ENCODE measurements at regions not wholly inside any gene's neighbourhood (a gene's known extent, or its start where the extent isn't known, plus 50 kb on each side); places are given as distances from the start of the nearest gene placed in this dataset.
A peak's percentile ranks its signal among the peaks of the same experiment; 100 is the strongest.
"Not testable (repeated sequence)": the region's sequence is repeated elsewhere in the genome, so short reads cannot be mapped to it uniquely, and the experiment has no call there.

DNA sequence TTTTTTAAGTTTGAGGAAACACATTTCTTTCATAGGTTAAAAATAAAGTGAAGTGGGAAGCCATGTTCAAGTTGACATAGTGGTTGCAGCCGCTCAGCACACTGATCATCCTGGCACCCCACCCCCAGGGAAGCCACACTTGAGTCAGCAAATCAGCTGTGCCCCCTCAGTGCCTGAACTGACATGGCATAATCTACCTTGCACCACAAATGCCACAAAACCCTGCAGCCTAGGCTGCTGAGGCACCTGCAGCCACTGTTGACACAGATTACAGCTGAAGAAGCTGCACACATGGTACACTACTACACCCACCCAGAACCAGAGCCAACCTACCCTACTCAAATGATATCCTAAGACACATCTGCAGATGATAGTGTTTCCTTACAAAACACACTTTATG, 77.5 kb upstream of the RIMS1 start:
- Histone ChIP-seq H2AFZ (ENCODE audit: low read depth, low read length) (no peak overlapping the region), H3K79me2 (ENCODE audit: insufficient read depth, low read length) (no peaks in the 10 kb centered on the region), H3K4me3 (ENCODE audit: low read depth in 1 of 2, low read length in 2 of 2) (no peak overlapping the region), H3K9ac (ENCODE audit: low read depth, low read length) (no peak overlapping the region), H3K27ac (ENCODE audit: low read length) (no peak overlapping the region), H3K4me1 (ENCODE audit: insufficient read depth, low read length) (no peaks in the 10 kb centered on the region), H4K20me1 (ENCODE audit: insufficient read depth, low read length) (no peaks in the 10 kb centered on the region), H3K4me2 (ENCODE audit: insufficient read depth, low read length) (no peak overlapping the region), H3K36me3 (ENCODE audit: insufficient read depth, low read length) (no peaks in the 10 kb centered on the region), H3K9me3 (ENCODE audit: insufficient read depth, low read length, severe bottlenecking) (peaks cover 4% of the 10 kb centered on the region), H3K27me3 (ENCODE audit: insufficient read depth, low read length, poor library complexity) (no peaks in the 10 kb centered on the region)
- peak; percentile 16 for DNase-seq
- ATAC-seq (ENCODE audit: insufficient read depth, low read depth) = peak; percentile 63; the same call in 2 of the 3 replicates
- TF ChIP-seq, protein P1, sequence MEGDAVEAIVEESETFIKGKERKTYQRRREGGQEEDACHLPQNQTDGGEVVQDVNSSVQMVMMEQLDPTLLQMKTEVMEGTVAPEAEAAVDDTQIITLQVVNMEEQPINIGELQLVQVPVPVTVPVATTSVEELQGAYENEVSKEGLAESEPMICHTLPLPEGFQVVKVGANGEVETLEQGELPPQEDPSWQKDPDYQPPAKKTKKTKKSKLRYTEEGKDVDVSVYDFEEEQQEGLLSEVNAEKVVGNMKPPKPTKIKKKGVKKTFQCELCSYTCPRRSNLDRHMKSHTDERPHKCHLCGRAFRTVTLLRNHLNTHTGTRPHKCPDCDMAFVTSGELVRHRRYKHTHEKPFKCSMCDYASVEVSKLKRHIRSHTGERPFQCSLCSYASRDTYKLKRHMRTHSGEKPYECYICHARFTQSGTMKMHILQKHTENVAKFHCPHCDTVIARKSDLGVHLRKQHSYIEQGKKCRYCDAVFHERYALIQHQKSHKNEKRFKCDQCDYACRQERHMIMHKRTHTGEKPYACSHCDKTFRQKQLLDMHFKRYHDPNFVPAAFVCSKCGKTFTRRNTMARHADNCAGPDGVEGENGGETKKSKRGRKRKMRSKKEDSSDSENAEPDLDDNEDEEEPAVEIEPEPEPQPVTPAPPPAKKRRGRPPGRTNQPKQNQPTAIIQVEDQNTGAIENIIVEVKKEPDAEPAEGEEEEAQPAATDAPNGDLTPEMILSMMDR (IDR thresholded peaks at IDR 0.05; ENCODE audit: borderline replicate concordance, extremely low read depth, low read length, poor library complexity, severe bottlenecking) = no peak
- no peak for TF ChIP-seq EZH2 (IDR thresholded peaks at IDR 0.05; ENCODE audit: borderline replicate concordance, low read depth, low read length, severe bottlenecking)

GRCh38 chr6:71810880-71811279, 75.5 kb upstream of the RIMS1 start:
- TF ChIP-seq EZH2 (IDR thresholded peaks at IDR 0.05; ENCODE audit: borderline replicate concordance, low read depth, low read length, severe bottlenecking) = no peak
- TF ChIP-seq, protein P1 (IDR thresholded peaks at IDR 0.05; ENCODE audit: borderline replicate concordance, extremely low read depth, low read length, poor library complexity, severe bottlenecking) = no peak
- Histone ChIP-seq H3K27ac (ENCODE audit: low read length) (no peak overlapping the region), H3K9ac (ENCODE audit: low read depth, low read length) (no peak overlapping the region), H3K4me3 (ENCODE audit: low read depth in 1 of 2, low read length in 2 of 2) (no peak overlapping the region), H4K20me1 (ENCODE audit: insufficient read depth, low read length) (no peaks in the 10 kb centered on the region), H3K36me3 (ENCODE audit: insufficient read depth, low read length) (no peaks in the 10 kb centered on the region), H3K4me2 (ENCODE audit: insufficient read depth, low read length) (no peak overlapping the region), H3K9me3 (ENCODE audit: insufficient read depth, low read length, severe bottlenecking) (peaks cover 4% of the 10 kb centered on the region), H3K4me1 (ENCODE audit: insufficient read depth, low read length) (no peaks in the 10 kb centered on the region), H3K27me3 (ENCODE audit: insufficient read depth, low read length, poor library complexity) (no peaks in the 10 kb centered on the region), H3K79me2 (ENCODE audit: insufficient read depth, low read length) (no peaks in the 10 kb centered on the region), H2AFZ (ENCODE audit: low read depth, low read length) (no peak overlapping the region)
- ATAC-seq (ENCODE audit: insufficient read depth, low read depth) = no peak
- no peak for DNase-seq

DNA sequence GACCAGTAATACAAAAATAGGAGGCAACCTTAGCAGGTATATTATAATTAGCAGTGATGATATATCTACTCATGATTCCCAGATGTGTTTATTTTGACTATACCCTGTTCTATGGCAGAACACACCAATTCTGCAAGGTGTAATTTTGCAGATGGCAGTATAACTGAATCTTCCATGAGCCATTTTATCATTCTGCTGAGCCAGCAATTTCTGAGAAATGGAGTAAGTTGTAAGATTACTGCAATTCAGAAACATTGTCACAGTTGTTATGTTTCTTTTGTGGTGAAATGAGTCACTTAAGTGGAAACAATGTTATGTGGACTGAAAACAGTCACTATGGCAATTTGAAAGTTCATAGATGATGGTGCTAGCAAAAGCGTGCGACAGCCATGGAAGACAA, 63.7 kb upstream of the RIMS1 start:
- TF ChIP-seq, protein P1 (IDR thresholded peaks at IDR 0.05; ENCODE audit: borderline replicate concordance, extremely low read depth, low read length, poor library complexity, severe bottlenecking) = no peak
- TF ChIP-seq EZH2 (IDR thresholded peaks at IDR 0.05; ENCODE audit: borderline replicate concordance, low read depth, low read length, severe bottlenecking) = no peak
- no peaks in the 10 kb centered on the region for H3K9me3 ChIP-seq (ENCODE audit: insufficient read depth, low read length, severe bottlenecking)
- no peak overlapping the region for H3K4me2 ChIP-seq (ENCODE audit: insufficient read depth, low read length)
- no peak overlapping the region for H3K9ac ChIP-seq (ENCODE audit: low read depth, low read length)
- DNase-seq = no peak
- H2AFZ ChIP-seq (ENCODE audit: low read depth, low read length) = no peak overlapping the region
- H3K4me3 ChIP-seq (ENCODE audit: low read depth in 1 of 2, low read length in 2 of 2) = no peak overlapping the region
- H3K27me3 ChIP-seq (ENCODE audit: insufficient read depth, low read length, poor library complexity) = no peaks in the 10 kb centered on the region
- ATAC-seq (ENCODE audit: insufficient read depth, low read depth) = no peak
- H3K4me1 ChIP-seq (ENCODE audit: insufficient read depth, low read length) = no peaks in the 10 kb centered on the region
- no peaks in the 10 kb centered on the region for H3K36me3 ChIP-seq (ENCODE audit: insufficient read depth, low read length)
- no peaks in the 10 kb centered on the region for H3K79me2 ChIP-seq (ENCODE audit: insufficient read depth, low read length)
- H3K27ac ChIP-seq (ENCODE audit: low read length) = no peak overlapping the region
- H4K20me1 ChIP-seq (ENCODE audit: insufficient read depth, low read length) = no peaks in the 10 kb centered on the region

- H3K4me3 ChIP-seq (ENCODE audit: low read depth in 1 of 2, low read length in 2 of 2); H3K27me3 ChIP-seq (ENCODE audit: insufficient read depth, low read length, poor library complexity); H3K4me1 ChIP-seq (ENCODE audit: insufficient read depth, low read length); H2AFZ ChIP-seq (ENCODE audit: low read depth, low read length); H4K20me1 ChIP-seq (ENCODE audit: insufficient read depth, low read length); H3K4me2 ChIP-seq (ENCODE audit: insufficient read depth, low read length); H3K27ac ChIP-seq (ENCODE audit: low read length); H3K79me2 ChIP-seq (ENCODE audit: insufficient read depth, low read length); H3K9me3 ChIP-seq (ENCODE audit: insufficient read depth, low read length, severe bottlenecking); H3K36me3 ChIP-seq (ENCODE audit: insufficient read depth, low read length); H3K9ac ChIP-seq (ENCODE audit: low read depth, low read length); ATAC-seq (ENCODE audit: insufficient read depth, low read depth); DNase-seq: not testable (repeated sequence)
These were observed 54.1 kb upstream of the RIMS1 start for GRCh38 chr6:71832110-71832764.

Measured in DND-41 (cell line).